ENCODE measurements at regions not wholly inside any gene's neighbourhood (a gene's known extent, or its start where the extent isn't known, plus 50 kb on each side); places are given as distances from the start of the nearest gene placed in this dataset.
"Not testable (repeated sequence)": the region's sequence is repeated elsewhere in the genome, so short reads cannot be mapped to it uniquely, and the experiment has no call there.

GRCh38 chr10:33698033-33698432 lies 363.6 kb upstream of the NRP1 start:
- Histone ChIP-seq H3K4me3 (no peak overlapping the region), H3K9me3 (replicated peaks) (peaks cover 8% of the 10 kb centered on the region), H3K4me1 (no peaks in the 10 kb centered on the region), H3K27ac (replicated peaks) (no peak overlapping the region), H3K27me3 (ENCODE audit: low read depth) (no peaks in the 10 kb centered on the region), H3K36me3 (no peaks in the 10 kb centered on the region)
- no peak for TF ChIP-seq CTCF (IDR thresholded peaks at IDR 0.05; ENCODE audit: borderline replicate concordance)
- no peak for DNase-seq
- intact Hi-C loops (cut with micrococcal nuclease): no loop called here

- intact Hi-C loops (cut with micrococcal nuclease): no loop called here
- no peak overlapping the region for H3K27ac ChIP-seq (replicated peaks)
- TF ChIP-seq CTCF (IDR thresholded peaks at IDR 0.05; ENCODE audit: borderline replicate concordance): no peak
- H3K27me3 ChIP-seq (ENCODE audit: low read depth): no peaks in the 10 kb centered on the region
- no peaks in the 10 kb centered on the region for H3K36me3 ChIP-seq
- no peaks in the 10 kb centered on the region for H3K4me1 ChIP-seq
- H3K9me3 ChIP-seq (replicated peaks): peaks cover 15% of the 10 kb centered on the region
- DNase-seq: no peak
- H3K4me3 ChIP-seq: no peak overlapping the region
Measured at GRCh38 chr10:33697016-33697415, 362.5 kb upstream of the NRP1 start.

- Histone ChIP-seq H3K4me3 (no peak overlapping the region), H3K27me3 (ENCODE audit: low read depth) (no peaks in the 10 kb centered on the region), H3K9me3 (replicated peaks) (peaks cover 27% of the 10 kb centered on the region), H3K36me3 (no peaks in the 10 kb centered on the region), H3K27ac (replicated peaks) (no peak overlapping the region), H3K4me1 (no peaks in the 10 kb centered on the region)
- DNase-seq: no peak
- intact Hi-C loops (cut with micrococcal nuclease): no loop called here
- TF ChIP-seq CTCF (IDR thresholded peaks at IDR 0.05; ENCODE audit: borderline replicate concordance): no peak
Measured at GRCh38 chr10:33695536-33695935, 361.1 kb upstream of the NRP1 start.

- H3K4me3 ChIP-seq; H3K27me3 ChIP-seq (ENCODE audit: low read depth); DNase-seq; H3K4me1 ChIP-seq; intact Hi-C loops (cut with micrococcal nuclease); H3K27ac ChIP-seq (replicated peaks); H3K36me3 ChIP-seq: not testable (repeated sequence)
- H3K9me3 ChIP-seq (replicated peaks): peaks cover 56% of the 10 kb centered on the region
Measured at GRCh38 chr10:33690536-33690935, 356.1 kb upstream of the NRP1 start.

- Histone ChIP-seq H3K27me3 (ENCODE audit: low read depth) (no peaks in the 10 kb centered on the region), H3K4me1 (no peaks in the 10 kb centered on the region), H3K4me3 (no peak overlapping the region), H3K36me3 (no peaks in the 10 kb centered on the region), H3K9me3 (replicated peaks) (peaks cover 54% of the 10 kb centered on the region), H3K27ac (replicated peaks) (no peak overlapping the region)
- intact Hi-C loops (cut with micrococcal nuclease): no loop called here
- TF ChIP-seq CTCF (IDR thresholded peaks at IDR 0.05; ENCODE audit: borderline replicate concordance): no peak
- no peak for DNase-seq
Measured at GRCh38 chr10:33688506-33688905, 354.0 kb upstream of the NRP1 start.

- H3K27me3 ChIP-seq (ENCODE audit: low read depth): no peaks in the 10 kb centered on the region
- H3K4me3 ChIP-seq: no peak overlapping the region
- H3K9me3 ChIP-seq (replicated peaks): peaks cover 27% of the 10 kb centered on the region
- TF ChIP-seq CTCF (IDR thresholded peaks at IDR 0.05; ENCODE audit: borderline replicate concordance): no peak
- DNase-seq: no peak
- intact Hi-C loops (cut with micrococcal nuclease): no loop called here
- H3K27ac ChIP-seq (replicated peaks): no peak overlapping the region
- H3K36me3 ChIP-seq: no peaks in the 10 kb centered on the region
- H3K4me1 ChIP-seq: no peaks in the 10 kb centered on the region
Measured at GRCh38 chr10:33684211-33684611, 349.7 kb upstream of the NRP1 start.

All from left ventricle myocardium inferior (tissue), 1 donor.